ENCODE measurements at regions not wholly inside any gene's neighbourhood (a gene's known extent, or its start where the extent isn't known, plus 50 kb on each side); places are given as distances from the start of the nearest gene placed in this dataset.

- DNase-seq = no peak
These were observed 304.2 kb downstream of the ENC1 start for GRCh38 chr5:74336297-74336696.

GRCh38 chr5:74334762-74335384 is 305.7 kb downstream of the ENC1 start:
- no peak for DNase-seq

- DNase-seq = no peak
These were observed 306.3 kb downstream of the ENC1 start for GRCh38 chr5:74334062-74334761.

GRCh38 chr5:74333430-74333829 is 307.1 kb downstream of the ENC1 start:
- no peak for DNase-seq

GRCh38 chr5:74332682-74333081 is 307.8 kb downstream of the ENC1 start:
- no peak for DNase-seq

GRCh38 chr5:74332006-74332405 is 308.5 kb downstream of the ENC1 start:
- DNase-seq = no peak

GRCh38 chr5:74328221-74328630 is 312.3 kb downstream of the ENC1 start:
- no peak for DNase-seq

GRCh38 chr5:74327339-74327685 is 313.2 kb downstream of the ENC1 start:
- DNase-seq = no peak

GRCh38 chr5:74326571-74327338 is 313.8 kb downstream of the ENC1 start:
- DNase-seq = peak; percentile 8

- DNase-seq = no peak
These were observed 314.7 kb downstream of the ENC1 start for GRCh38 chr5:74325866-74326265.

- no peak for DNase-seq
These were observed 316.0 kb downstream of the ENC1 start for GRCh38 chr5:74324556-74324955.

- DNase-seq = no peak
These were observed 317.6 kb downstream of the ENC1 start for GRCh38 chr5:74322944-74323343.

- no peak for DNase-seq
These were observed 318.3 kb downstream of the ENC1 start for GRCh38 chr5:74322191-74322590.

- DNase-seq = no peak
These were observed 319.2 kb downstream of the ENC1 start for GRCh38 chr5:74321326-74321725.

- DNase-seq = no peak
These were observed 320.0 kb downstream of the ENC1 start for GRCh38 chr5:74320526-74320925.

- DNase-seq = no peak
These were observed 321.5 kb downstream of the ENC1 start for GRCh38 chr5:74319076-74319475.

GRCh38 chr5:74316064-74316603 is 324.4 kb downstream of the ENC1 start:
- DNase-seq = no peak

- no peak for DNase-seq
These were observed 325.6 kb downstream of the ENC1 start for GRCh38 chr5:74314906-74315305.

- no peak for DNase-seq
These were observed 326.6 kb downstream of the ENC1 start for GRCh38 chr5:74313896-74314295.

GRCh38 chr5:74312746-74313145 is 327.8 kb downstream of the ENC1 start:
- no peak for DNase-seq

- no peak for DNase-seq
These were observed 328.6 kb downstream of the ENC1 start for GRCh38 chr5:74311961-74312360.

- DNase-seq = no peak
These were observed 329.3 kb downstream of the ENC1 start for GRCh38 chr5:74310997-74311930.

- no peak for DNase-seq
These were observed 330.1 kb downstream of the ENC1 start for GRCh38 chr5:74310386-74310785.

All from activated CD4-positive, alpha-beta T cell treated with anti-CD3 and anti-CD28 coated beads, Interleukin-2, amount 50 U/mL, for 1 hour (primary cell).